SK-N-MC (cell line): ENCODE measurements at regions not wholly inside any gene's neighbourhood (a gene's known extent, or its start where the extent isn't known, plus 50 kb on each side); places are given as distances from the start of the nearest gene placed in this dataset.
"Not testable (repeated sequence)": the region's sequence is repeated elsewhere in the genome, so short reads cannot be mapped to it uniquely, and the experiment has no call there.

Source experiments
- EZH2 ChIP-seq: fragments of 200-600 bp; sonication (generic); IDR thresholded peaks from one replicate; pipeline ENCODE4 v1.6.1; 2017; ENCODE audit warnings: antibody characterized with exemption
- FOXP2 ChIP-seq: optimal IDR thresholded peaks from 2 replicates; pipeline ENCODE3; 2011; ENCODE audit warnings: mild to moderate bottlenecking, moderate library complexity; ENCODE audit not compliant: insufficient read depth; ENCODE audit errors: extremely low read length, control extremely low read depth
- POLR2AphosphoS5 ChIP-seq: IDR thresholded peaks from 2 replicates; pipeline ENCODE4 v1.6.1; 2012; ENCODE audit warnings: mild to moderate bottlenecking, low read depth, low read length, borderline replicate concordance

DNA sequence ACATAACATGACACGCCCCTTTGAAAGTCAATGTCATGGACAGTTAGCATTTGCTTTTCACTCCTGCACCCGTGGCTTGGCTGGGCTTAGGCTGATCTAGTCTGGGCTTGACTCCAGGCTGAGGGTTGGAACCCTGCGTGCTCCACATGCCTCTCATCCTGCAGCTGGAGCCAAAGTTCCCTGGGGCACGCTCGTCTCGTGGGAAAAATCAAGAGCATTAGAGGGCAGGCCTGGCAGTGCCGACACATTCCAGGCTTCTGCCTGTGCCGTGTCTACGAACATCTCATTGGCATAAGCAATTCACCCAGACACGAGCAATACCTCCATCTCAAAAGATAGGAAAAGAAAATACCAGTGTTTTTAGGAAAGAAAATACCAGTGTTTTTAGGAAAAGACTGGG, 342.7 kb upstream of the SULF2 start:
- TF ChIP-seq FOXP2, POLR2AphosphoS5, EZH2: not testable (repeated sequence)
